Stomach (tissue), 4 donors: ENCODE measurements at regions not wholly inside any gene's neighbourhood (a gene's known extent, or its start where the extent isn't known, plus 50 kb on each side); places are given as distances from the start of the nearest gene placed in this dataset.

Experiments used
- CTCF ChIP-seq, 7 experiments: fragments of 450-650 bp in 4 of 7; fragments of 200-600 bp in 3 of 7; sonication (generic) in 3 of 7; IDR thresholded peaks; one replicate each; pipeline ENCODE4 v1.5.1; 2016 to 2019; ENCODE audit warnings: antibody characterized with exemption in 7 of 7, control low read depth in 2 of 7, mild to moderate bottlenecking in 1 of 7
- EP300 ChIP-seq: sonication (generic); formaldehyde crosslinking; IDR thresholded peaks from one replicate; pipeline ENCODE4 v1.6.1; 2017; ENCODE audit warnings: antibody characterized with exemption
- POLR2A ChIP-seq, 4 donors: fragments of 450-650 bp; IDR thresholded peaks; one replicate each; pipeline ENCODE4 v1.6.1; 2016; ENCODE audit warnings: antibody characterized with exemption in 4 of 4, control low read depth in 2 of 4, mild to moderate bottlenecking in 1 of 4, moderate library complexity in 1 of 4

- TF ChIP-seq POLR2A (IDR thresholded peaks at IDR 0.05) = no peak
- TF ChIP-seq CTCF (IDR thresholded peaks at IDR 0.05) = no peak
- TF ChIP-seq EP300 = no peak
These were observed 225.2 kb upstream of the SPOPL start for GRCh38 chr2:138276339-138276738.
